Coronary artery (tissue), 2 donors: ENCODE measurements at regions not wholly inside any gene's neighbourhood (a gene's known extent, or its start where the extent isn't known, plus 50 kb on each side); places are given as distances from the start of the nearest gene placed in this dataset.
"Not testable (repeated sequence)": the region's sequence is repeated elsewhere in the genome, so short reads cannot be mapped to it uniquely, and the experiment has no call there.

Source experiments
- DNase-seq: peaks from one replicate; pipeline ENCODE4 v3.0.0-alpha.2; 2017; ENCODE audit warnings: low spot score
- H3K27ac ChIP-seq, 2 donors: fragments of 200-600 bp; sonication (generic); one replicate each; pipeline ENCODE4 v1.5.1; 2016 to 2019
- H3K4me3 ChIP-seq: fragments of 200-600 bp; sonication (generic); 2 replicates; pipeline ENCODE4 v1.5.1; 2016; ENCODE audit warnings: mild to moderate bottlenecking, moderate library complexity
- TF ChIP-seq, protein P1 (sequence below): fragments of 200-600 bp; sonication (generic); IDR thresholded peaks from one replicate; pipeline ENCODE4 v1.5.1; 2019; ENCODE audit warnings: antibody characterized with exemption

DNA sequence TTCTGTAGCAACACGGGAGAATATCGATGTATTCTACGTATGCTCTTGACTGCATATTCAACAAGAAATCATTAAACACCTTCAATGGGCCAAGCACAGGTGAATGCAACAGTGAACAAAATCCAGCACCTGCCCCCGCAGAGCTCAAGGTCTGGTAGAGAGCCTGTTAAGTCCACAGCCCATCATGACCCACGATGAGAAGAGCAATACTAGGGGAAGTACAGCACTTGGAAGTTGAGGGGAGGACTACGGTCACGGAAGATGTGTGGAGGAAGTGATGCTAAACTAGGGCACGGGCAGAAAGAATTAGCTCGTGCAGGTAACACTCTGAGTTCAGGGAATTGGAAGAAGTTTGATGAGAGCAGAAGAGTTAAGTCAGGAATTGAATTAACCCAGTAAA lies 253.6 kb downstream of the HAPSTR1 start:
- DNase-seq = no peak
- no peak overlapping the region for H3K27ac ChIP-seq
- no peak overlapping the region for H3K4me3 ChIP-seq
- TF ChIP-seq, protein P1, sequence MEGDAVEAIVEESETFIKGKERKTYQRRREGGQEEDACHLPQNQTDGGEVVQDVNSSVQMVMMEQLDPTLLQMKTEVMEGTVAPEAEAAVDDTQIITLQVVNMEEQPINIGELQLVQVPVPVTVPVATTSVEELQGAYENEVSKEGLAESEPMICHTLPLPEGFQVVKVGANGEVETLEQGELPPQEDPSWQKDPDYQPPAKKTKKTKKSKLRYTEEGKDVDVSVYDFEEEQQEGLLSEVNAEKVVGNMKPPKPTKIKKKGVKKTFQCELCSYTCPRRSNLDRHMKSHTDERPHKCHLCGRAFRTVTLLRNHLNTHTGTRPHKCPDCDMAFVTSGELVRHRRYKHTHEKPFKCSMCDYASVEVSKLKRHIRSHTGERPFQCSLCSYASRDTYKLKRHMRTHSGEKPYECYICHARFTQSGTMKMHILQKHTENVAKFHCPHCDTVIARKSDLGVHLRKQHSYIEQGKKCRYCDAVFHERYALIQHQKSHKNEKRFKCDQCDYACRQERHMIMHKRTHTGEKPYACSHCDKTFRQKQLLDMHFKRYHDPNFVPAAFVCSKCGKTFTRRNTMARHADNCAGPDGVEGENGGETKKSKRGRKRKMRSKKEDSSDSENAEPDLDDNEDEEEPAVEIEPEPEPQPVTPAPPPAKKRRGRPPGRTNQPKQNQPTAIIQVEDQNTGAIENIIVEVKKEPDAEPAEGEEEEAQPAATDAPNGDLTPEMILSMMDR = no peak

DNA sequence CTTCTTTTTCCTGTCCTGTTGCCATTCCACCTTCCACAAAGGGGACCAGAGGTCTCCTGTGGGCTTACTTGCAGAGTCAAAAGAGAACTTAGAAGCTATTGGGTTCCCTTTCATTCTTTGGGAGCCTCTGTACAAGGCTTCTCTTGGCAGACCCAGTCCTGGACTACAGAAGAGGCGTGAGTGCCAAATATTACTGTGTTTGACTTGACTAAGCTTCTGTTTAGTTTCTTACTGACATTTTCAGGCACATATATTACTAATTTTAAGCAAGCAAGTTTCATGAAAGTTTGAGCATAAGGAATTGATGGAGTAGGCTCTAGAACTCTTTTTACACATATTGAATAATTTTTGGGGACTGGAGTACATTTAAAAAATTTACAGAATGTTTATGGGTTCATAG lies 254.4 kb downstream of the HAPSTR1 start:
- no peak overlapping the region for H3K4me3 ChIP-seq
- no peak overlapping the region for H3K27ac ChIP-seq
- TF ChIP-seq, protein P1 = no peak
- no peak for DNase-seq

DNA sequence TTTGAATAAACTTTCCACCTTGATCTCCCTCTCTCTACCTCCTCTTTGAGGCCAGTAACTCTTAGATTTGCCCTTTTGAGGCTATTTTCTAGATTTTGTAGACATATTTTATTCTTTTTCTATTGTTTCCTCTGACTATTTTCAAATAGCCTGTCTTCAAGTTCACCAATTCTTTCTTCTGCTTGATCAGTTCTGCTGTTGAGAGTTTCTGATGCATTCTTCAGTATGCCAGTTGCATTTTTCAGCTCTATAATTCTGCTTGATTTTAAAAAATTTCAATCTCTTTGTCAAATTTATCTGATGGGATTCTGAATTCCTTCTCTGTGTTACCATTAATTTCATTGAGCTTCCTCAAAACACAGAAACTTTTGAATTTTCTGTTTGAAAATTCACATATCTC lies 257.5 kb downstream of the HAPSTR1 start:
- Histone ChIP-seq H3K27ac (no peak overlapping the region), H3K4me3 (no peak overlapping the region)
- TF ChIP-seq, protein P1 = no peak
- DNase-seq = no peak

DNA sequence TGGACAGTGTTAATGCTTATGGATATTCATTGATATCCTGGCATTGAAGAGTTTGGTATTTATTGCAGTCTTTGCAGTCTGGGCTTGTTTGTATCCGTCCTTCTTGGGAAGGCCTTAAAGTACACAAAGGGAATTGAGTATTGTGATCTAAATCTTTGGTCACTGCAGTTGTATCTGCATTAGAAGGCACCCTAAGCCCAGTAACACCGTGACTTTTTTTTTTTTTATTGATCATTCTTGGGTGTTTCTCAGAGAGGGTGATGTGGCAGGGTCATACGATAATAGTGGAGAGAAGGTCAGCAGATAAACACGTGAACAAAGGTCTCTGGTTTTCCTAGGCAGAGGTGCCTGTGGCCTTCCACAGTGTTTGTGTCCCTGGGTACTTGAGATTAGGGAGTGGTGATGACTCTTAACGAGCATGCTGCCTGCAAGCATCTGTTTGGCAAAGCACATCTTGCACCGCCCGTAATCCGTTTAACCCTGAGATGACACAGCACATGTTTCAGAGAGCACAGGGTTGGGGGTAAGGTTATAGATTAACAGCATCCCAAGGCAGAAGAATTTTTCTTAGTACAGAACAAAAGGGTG lies 258.0 kb downstream of the HAPSTR1 start:
- not testable (repeated sequence) for H3K27ac ChIP-seq, H3K4me3 ChIP-seq, DNase-seq

DNA sequence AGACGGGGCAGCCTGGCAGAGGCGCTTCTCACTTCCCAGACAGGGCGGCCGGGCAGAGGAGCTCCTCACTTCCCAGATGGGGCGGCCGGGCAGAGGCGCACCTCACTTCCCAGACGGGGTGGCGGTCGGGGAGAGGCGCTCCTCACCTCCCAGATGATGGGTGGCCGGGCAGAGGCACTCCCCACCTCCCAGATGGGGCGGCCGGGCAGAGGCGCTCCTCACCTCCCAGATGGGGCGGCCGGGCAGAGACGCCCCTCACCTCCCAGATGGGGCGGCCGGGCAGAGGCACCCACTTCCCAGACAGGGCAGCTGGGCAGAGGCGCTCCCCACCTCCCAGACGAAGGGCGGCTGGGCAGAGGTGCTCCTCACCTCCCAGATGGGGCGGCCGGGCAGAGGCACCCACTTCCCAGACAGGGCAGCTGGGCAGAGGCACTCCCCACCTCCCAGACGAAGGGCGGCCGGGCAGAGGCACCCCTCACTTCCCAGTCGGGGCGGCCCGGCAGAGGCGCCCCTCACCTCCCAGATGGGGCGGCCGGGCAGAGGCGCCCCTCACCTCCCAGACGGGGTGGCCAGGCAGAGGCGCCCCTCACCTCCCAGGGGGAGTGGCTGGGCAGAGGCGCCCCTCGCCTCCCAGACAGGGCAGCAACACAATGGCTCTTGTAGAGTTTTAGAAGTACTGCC lies 258.8 kb downstream of the HAPSTR1 start:
- H3K4me3 ChIP-seq, H3K27ac ChIP-seq, DNase-seq: not testable (repeated sequence)

DNA sequence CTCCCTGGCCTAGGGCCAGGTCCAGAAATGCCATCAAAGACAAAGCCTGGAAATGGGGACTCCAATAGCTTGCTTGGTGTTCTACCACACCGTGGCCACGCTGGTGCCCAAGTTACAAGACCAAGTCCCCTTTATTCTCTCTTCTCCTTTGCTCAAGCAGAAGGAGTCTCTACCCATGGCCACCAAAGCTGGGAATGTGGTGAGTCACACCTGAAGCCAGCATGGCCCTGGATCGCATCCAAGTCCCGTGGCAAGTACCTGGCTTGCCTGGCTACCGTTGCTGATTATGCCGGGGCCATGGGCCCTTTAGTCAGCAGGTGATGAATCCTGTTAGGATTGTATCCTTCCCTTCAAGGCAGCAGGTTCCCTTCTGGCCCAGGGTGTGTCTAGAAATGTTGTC lies 260.0 kb downstream of the HAPSTR1 start:
- TF ChIP-seq, protein P1 = no peak
- H3K4me3 ChIP-seq = no peak overlapping the region
- no peak overlapping the region for H3K27ac ChIP-seq
- no peak for DNase-seq

DNA sequence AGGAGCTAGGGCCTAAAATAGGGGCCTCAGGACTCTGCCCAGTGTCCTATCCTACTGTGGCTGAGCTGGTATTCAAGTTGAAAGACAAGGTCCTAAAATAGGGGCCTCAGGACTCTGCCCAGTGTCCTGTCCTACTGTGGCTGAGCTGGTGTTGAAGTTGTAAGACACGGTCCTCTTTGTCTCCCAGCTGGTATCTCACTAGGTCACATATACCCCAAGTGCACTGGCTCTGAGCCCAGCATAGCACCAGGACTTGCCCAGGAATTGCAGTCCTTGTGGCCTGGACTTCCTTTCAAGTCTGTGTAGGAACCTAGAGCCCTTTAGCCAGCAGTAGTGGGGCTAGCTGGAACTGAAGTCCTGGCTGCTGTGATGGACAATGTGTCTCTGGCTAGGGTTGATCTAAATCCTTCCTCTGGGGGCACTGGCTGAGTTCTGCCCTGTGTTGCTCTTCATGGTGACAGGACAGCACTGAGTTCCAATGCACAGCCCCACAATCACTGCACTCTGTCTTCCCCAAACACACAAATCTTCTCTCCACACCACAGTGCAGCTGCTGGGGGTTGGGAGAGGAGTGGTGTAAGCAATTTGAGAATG lies 260.5 kb downstream of the HAPSTR1 start:
- no peak overlapping the region for H3K27ac ChIP-seq
- DNase-seq = no peak

More for the DNA sequence above, 260.5 kb downstream of the HAPSTR1 start:
- no peak overlapping the region for H3K4me3 ChIP-seq
- TF ChIP-seq, protein P1 = no peak
